Astrocyte (in vitro differentiated cells and primary cell): ENCODE measurements at regions not wholly inside any gene's neighbourhood (a gene's known extent, or its start where the extent isn't known, plus 50 kb on each side); places are given as distances from the start of the nearest gene placed in this dataset.

Experiments used
- DNase-seq: peaks from one replicate; pipeline ENCODE4 v3.0.0-alpha.2; 2010; ENCODE audit warnings: low read depth
- FAIRE-seq: peaks from 2 replicates; lab custom pipeline; 2011; peaks lifted over from hg19 to GRCh38; lab: Jason Lieb, UNC
- H2AFZ ChIP-seq: 2 replicates; pipeline ENCODE4 v1.6.0; 2012; ENCODE audit warnings: low read depth, low read length, inconsistent platforms
- H3K27ac ChIP-seq: 2 replicates; pipeline ENCODE4 v1.5.1; 2011; ENCODE audit warnings: low read depth, low read length, inconsistent platforms
- H3K27me3 ChIP-seq: 2 replicates; pipeline ENCODE4 v1.6.0; 2011; ENCODE audit warnings: low read length, inconsistent platforms; ENCODE audit not compliant: insufficient read depth
- H3K36me3 ChIP-seq: 2 replicates; pipeline ENCODE4 v1.5.1; 2011; ENCODE audit warnings: low read length, inconsistent platforms; ENCODE audit not compliant: insufficient read depth
- H3K4me1 ChIP-seq: 2 replicates; pipeline ENCODE4 v1.5.1; 2011; ENCODE audit warnings: low read length, inconsistent platforms; ENCODE audit not compliant: insufficient read depth
- H3K4me2 ChIP-seq: 2 replicates; pipeline ENCODE4 v1.6.0; 2012; ENCODE audit warnings: low read length, inconsistent platforms
- H3K4me3 ChIP-seq: 2 replicates; pipeline ENCODE4 v1.5.1; 2011; ENCODE audit warnings: low read depth, mild to moderate bottlenecking, low read length, inconsistent platforms; ENCODE audit not compliant: insufficient read depth
- H3K79me2 ChIP-seq: 2 replicates; pipeline ENCODE4 v1.6.0; 2012; ENCODE audit warnings: mild to moderate bottlenecking, low read length, inconsistent platforms; ENCODE audit not compliant: insufficient read depth
- H3K9ac ChIP-seq: 2 replicates; pipeline ENCODE4 v1.6.0; 2012; ENCODE audit warnings: mild to moderate bottlenecking, low read length, inconsistent platforms
- H3K9me3 ChIP-seq: 2 replicates; pipeline ENCODE4 v1.5.1; 2012; ENCODE audit warnings: low read depth, mild to moderate bottlenecking, low read length, inconsistent platforms; ENCODE audit not compliant: insufficient read depth
- H4K20me1 ChIP-seq: 2 replicates; pipeline ENCODE4 v1.6.0; 2012; ENCODE audit warnings: low read length, inconsistent platforms; ENCODE audit not compliant: insufficient read depth
- H3K27ac Mint-ChIP-seq: one replicate; pipeline ENCODE4 v1.8.0; 2021; ENCODE audit warnings: mild to moderate bottlenecking, mixed read lengths; ENCODE audit not compliant: unreplicated experiment
- H3K27me3 Mint-ChIP-seq: one replicate; pipeline ENCODE4 v1.8.0; 2021; ENCODE audit warnings: low read depth, mixed read lengths; ENCODE audit not compliant: unreplicated experiment
- H3K36me3 Mint-ChIP-seq: one replicate; pipeline ENCODE4 v1.8.0; 2021; ENCODE audit warnings: low read depth, mixed read lengths; ENCODE audit not compliant: unreplicated experiment
- H3K4me1 Mint-ChIP-seq: one replicate; pipeline ENCODE4 v1.8.0; 2021; ENCODE audit warnings: low read depth, mixed read lengths; ENCODE audit not compliant: unreplicated experiment
- H3K4me3 Mint-ChIP-seq: one replicate; pipeline ENCODE4 v1.8.0; 2021; ENCODE audit warnings: mild to moderate bottlenecking, moderate library complexity, mixed read lengths; ENCODE audit not compliant: unreplicated experiment
- H3K9me3 Mint-ChIP-seq: one replicate; pipeline ENCODE4 v1.8.0; 2021; ENCODE audit warnings: mild to moderate bottlenecking, mixed read lengths; ENCODE audit not compliant: unreplicated experiment
- EZH2 ChIP-seq: IDR thresholded peaks from 2 replicates; pipeline ENCODE4 v1.6.1; 2012; ENCODE audit warnings: mild to moderate bottlenecking, low read length, inconsistent platforms; ENCODE audit not compliant: insufficient read depth
- TF ChIP-seq, protein P1 (sequence below): IDR thresholded peaks from 2 replicates; pipeline ENCODE4 v1.5.1; 2011; ENCODE audit warnings: low read depth, mild to moderate bottlenecking, inconsistent platforms, low read length, moderate library complexity; ENCODE audit not compliant: insufficient read depth

DNA sequence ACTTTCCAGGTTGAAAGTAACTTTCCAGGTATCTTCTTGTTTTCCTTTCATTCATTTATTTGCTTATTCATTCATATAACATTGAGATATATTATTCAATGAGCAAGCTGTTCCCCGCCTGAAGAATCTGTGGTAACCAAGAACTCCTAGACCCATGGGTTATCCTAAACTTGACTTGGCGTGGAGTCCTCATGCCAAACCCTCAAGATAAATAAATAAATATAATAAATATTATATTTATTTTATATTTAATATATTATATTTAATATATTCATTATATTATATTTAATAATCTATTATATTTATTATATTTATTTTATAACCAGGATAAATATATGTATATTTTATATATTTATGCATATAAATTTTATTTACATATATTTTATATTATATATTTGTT is 674.8 kb downstream of the SUCLG1 start:
- Histone ChIP-seq H3K27ac (no peak overlapping the region), H3K27me3 (no peaks in the 10 kb centered on the region), H2AFZ (no peak overlapping the region), H3K9ac (no peak overlapping the region), H3K79me2 (no peaks in the 10 kb centered on the region), H3K9me3 (no peaks in the 10 kb centered on the region), H3K4me2 (no peak overlapping the region), H3K36me3 (no peaks in the 10 kb centered on the region), H4K20me1 (no peaks in the 10 kb centered on the region), H3K4me3 (no peak overlapping the region), H3K4me1 (no peaks in the 10 kb centered on the region)
- H3K4me1 Mint-ChIP-seq: no peaks in the 10 kb centered on the region
- no peak overlapping the region for H3K4me3 Mint-ChIP-seq
- DNase-seq: no peak
- no peaks in the 10 kb centered on the region for H3K36me3 Mint-ChIP-seq
- TF ChIP-seq EZH2: no peak
- TF ChIP-seq, protein P1, sequence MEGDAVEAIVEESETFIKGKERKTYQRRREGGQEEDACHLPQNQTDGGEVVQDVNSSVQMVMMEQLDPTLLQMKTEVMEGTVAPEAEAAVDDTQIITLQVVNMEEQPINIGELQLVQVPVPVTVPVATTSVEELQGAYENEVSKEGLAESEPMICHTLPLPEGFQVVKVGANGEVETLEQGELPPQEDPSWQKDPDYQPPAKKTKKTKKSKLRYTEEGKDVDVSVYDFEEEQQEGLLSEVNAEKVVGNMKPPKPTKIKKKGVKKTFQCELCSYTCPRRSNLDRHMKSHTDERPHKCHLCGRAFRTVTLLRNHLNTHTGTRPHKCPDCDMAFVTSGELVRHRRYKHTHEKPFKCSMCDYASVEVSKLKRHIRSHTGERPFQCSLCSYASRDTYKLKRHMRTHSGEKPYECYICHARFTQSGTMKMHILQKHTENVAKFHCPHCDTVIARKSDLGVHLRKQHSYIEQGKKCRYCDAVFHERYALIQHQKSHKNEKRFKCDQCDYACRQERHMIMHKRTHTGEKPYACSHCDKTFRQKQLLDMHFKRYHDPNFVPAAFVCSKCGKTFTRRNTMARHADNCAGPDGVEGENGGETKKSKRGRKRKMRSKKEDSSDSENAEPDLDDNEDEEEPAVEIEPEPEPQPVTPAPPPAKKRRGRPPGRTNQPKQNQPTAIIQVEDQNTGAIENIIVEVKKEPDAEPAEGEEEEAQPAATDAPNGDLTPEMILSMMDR: no peak
- peaks cover 2% of the 10 kb centered on the region for H3K9me3 Mint-ChIP-seq
- FAIRE-seq: no peak
- H3K27ac Mint-ChIP-seq: no peak overlapping the region
- H3K27me3 Mint-ChIP-seq: no peaks in the 10 kb centered on the region

DNA sequence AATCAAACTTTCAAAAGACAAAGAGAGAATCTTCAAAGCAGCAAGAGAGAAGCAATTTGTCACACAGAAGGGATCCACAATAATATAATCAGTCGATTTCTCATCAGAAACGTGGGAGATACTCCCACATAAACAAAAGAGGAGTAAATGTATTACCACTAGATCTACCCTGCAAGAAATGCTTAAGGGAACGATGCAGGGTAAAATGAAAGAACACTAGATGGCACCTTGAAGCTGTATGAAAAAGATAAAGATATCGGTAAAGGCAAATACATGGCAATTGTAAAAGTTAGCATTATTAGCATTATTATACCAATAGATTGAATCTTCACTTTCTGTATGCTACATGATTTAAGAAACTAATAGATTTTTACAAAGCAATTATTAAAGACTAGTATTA is 677.0 kb downstream of the SUCLG1 start:
- H3K27ac ChIP-seq: no peak overlapping the region
- no peaks in the 10 kb centered on the region for H3K4me1 ChIP-seq
- no peak overlapping the region for H3K4me2 ChIP-seq
- no peaks in the 10 kb centered on the region for H4K20me1 ChIP-seq
- H3K27me3 ChIP-seq: no peaks in the 10 kb centered on the region
- H3K79me2 ChIP-seq: no peaks in the 10 kb centered on the region
- TF ChIP-seq EZH2: no peak
- TF ChIP-seq, protein P1: no peak
- H3K4me3 ChIP-seq: no peak overlapping the region
- no peaks in the 10 kb centered on the region for H3K36me3 ChIP-seq
- Mint-ChIP-seq H3K27ac (no peak overlapping the region), H3K27me3 (no peaks in the 10 kb centered on the region), H3K36me3 (no peaks in the 10 kb centered on the region), H3K4me1 (no peaks in the 10 kb centered on the region), H3K9me3 (peaks cover 2% of the 10 kb centered on the region), H3K4me3 (no peak overlapping the region)
- H3K9ac ChIP-seq: no peak overlapping the region
- no peak for FAIRE-seq
- DNase-seq: no peak
- no peak overlapping the region for H2AFZ ChIP-seq
- no peaks in the 10 kb centered on the region for H3K9me3 ChIP-seq

DNA sequence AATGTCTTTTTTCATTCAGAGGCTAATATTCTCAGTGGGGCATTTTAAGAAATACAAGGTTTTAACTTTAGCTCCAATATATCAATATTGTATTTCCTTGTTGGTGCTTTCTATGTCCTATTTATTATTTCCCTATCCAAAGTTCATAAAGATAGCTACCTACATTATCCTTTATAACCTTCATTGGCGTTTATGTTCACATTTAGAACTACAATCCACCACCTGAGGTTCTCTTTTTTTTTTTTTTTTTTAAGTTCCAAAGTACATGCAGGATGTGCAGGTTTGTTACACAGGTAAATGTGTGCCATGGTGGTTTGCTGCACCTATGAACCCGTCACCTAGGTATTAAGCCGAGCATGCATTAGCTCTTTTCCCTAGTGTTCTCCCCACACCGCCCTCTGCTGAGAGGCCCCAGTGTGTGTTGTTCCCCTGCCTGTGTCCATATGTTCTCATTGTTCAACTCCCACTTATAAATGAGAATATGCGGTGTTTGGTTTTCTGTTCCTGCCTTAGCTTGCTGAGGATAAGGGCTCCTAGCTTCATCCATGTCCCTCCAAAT is 694.6 kb downstream of the SUCLG1 start:
- Mint-ChIP-seq H3K4me3 (no peak overlapping the region), H3K27me3 (no peaks in the 10 kb centered on the region), H3K9me3 (peaks cover 10% of the 10 kb centered on the region), H3K4me1 (no peaks in the 10 kb centered on the region), H3K36me3 (no peaks in the 10 kb centered on the region), H3K27ac (no peak overlapping the region)
- Histone ChIP-seq H3K27me3 (no peaks in the 10 kb centered on the region), H3K79me2 (no peaks in the 10 kb centered on the region), H3K4me1 (no peaks in the 10 kb centered on the region), H3K9ac (no peak overlapping the region), H3K36me3 (no peaks in the 10 kb centered on the region), H2AFZ (no peak overlapping the region), H3K9me3 (no peaks in the 10 kb centered on the region), H3K27ac (no peak overlapping the region), H3K4me3 (no peak overlapping the region), H4K20me1 (no peaks in the 10 kb centered on the region), H3K4me2 (no peak overlapping the region)
- TF ChIP-seq, protein P1: no peak
- TF ChIP-seq EZH2: no peak
- DNase-seq (no peak), FAIRE-seq (no peak)
